NOMO-1 treated with DMSO at 0.1 percent for 48 hours (cell line): ENCODE measurements at regions not wholly inside any gene's neighbourhood (a gene's known extent, or its start where the extent isn't known, plus 50 kb on each side); places are given as distances from the start of the nearest gene placed in this dataset.
A peak's percentile ranks its signal among the peaks of the same experiment; 100 is the strongest.

Experiments
- DNase-seq: peaks from one replicate; lab custom pipeline; 2025; ENCODE audit not compliant: unreplicated experiment; lab: John Stamatoyannopoulos, UW

DNA sequence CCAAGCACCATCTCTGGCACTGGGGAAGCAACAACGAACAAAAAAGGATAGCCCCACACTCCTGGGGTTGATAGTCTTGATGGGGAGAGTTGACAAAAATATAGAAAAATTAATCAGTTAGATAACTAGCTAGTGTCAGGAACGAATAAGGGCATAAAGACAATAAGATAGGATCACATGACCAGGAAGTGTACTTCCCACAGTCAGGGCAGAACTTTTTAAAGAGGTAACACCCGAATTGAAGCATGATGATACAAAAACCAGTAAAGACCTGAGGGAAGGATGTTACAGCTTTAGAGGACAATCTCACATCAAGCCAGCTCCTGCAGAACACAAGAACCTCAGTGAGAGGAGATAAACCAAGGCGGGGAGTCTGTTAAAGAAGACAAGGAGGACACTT, 295.4 kb upstream of the CRIM1 start:
- DNase-seq, result no peak

- peak; percentile 80 for DNase-seq
These were observed 295.9 kb upstream of the CRIM1 start for GRCh38 chr2:36059691-36060090.

- DNase-seq, result no peak
These were observed 296.6 kb upstream of the CRIM1 start for GRCh38 chr2:36058953-36059352.

DNA sequence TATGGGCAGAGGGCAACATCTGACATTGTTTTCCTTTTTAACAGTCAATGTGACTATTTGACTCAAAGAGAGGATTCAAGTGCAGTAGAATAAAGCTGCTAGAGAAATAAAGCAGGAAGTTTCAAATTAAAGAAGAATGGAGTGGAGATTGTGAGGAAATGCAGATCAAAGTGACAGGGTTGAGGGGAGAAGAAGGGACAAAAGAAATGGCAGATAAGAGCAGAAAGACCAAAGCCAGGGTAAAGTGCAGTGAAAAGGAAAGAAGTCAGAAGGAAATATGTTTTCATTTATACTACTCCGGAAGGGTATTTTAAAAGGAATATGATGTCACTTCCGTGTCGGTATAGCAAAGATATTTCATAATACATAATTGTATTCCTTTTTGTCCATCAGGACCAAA, 297.5 kb upstream of the CRIM1 start:
- DNase-seq, result no peak

- no peak for DNase-seq
These were observed 302.8 kb upstream of the CRIM1 start for GRCh38 chr2:36052819-36053218.

DNA sequence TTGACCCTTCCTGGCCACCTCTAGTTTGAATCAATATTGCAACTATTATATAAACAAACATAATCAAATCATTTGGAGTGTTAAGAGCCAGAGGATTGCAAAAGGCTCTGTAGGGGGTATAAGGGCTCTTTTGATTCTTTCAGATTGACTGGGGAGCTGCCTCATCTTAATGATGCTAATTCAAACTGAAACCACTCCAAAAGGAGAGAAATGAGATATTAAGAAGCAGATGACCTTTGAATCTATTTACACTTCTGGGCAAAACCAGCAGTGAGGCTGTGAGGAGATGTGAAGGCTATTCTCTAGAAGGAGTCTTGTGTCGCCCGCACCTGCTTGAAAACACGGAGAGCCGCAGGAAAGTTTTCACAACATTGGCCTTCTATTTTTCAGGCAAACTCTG, 311.2 kb upstream of the CRIM1 start:
- no peak for DNase-seq

DNA sequence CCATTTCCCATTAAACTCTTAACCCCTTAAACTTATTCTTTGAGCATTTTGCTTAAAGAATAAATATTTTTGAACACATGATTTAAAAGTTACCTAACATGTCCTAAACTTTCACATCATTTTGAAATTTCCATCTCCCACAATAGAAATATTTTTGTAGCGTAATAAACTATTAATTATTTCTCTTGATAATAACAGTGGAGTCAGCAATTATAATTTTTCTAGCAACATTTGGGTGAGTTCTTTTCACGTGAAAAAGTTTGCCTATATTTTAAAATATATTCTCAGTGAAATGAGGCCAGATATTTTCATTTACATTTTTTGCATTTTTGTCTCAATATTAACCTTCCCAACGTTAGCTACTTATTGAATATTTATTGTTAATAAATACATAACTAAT, 320.4 kb upstream of the CRIM1 start:
- no peak for DNase-seq

- DNase-seq, result no peak
These were observed 323.5 kb upstream of the CRIM1 start for GRCh38 chr2:36032046-36032445.

GRCh38 chr2:36031471-36031870, 324.1 kb upstream of the CRIM1 start:
- DNase-seq, result no peak

DNA sequence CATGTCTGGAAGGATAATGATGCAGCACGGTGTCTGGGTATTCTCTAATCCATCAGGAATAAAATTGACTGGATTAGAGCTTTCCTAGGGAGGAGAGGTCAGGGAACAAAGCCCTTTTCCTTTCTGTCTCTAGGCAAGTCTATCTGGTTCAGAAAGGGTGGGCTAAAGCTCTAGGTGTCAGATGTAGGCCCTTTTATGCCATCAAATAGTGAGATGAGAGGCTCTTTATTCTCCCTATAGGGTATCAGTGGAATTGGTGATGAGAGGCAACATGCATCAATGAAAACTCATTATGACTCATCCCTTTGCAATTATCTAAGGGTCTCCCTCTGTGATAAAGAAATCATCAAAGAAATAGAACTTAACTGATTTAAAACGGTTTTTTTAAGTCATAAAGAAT, 328.0 kb upstream of the CRIM1 start:
- no peak for DNase-seq

DNA sequence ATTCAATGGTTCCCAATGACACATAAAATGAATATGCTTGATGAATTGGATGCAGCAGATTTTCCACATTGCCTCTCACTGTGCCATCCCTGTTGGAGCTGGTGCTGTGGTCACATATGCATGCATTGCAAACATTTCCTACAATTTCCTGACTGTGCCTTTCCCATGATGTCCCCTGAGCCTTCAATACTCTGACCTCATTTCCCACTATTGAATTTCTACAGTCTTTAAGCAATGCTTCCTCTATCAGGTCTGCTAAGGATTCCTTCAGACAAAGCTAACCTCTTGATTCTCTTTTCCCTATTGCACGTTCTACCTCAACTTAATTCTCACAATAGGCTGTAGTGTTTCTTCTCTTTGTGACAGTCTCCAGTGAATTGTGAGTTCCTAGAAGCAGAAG, 342.5 kb upstream of the CRIM1 start:
- DNase-seq, result no peak

GRCh38 chr2:36006444-36006843, 349.1 kb upstream of the CRIM1 start:
- DNase-seq, result no peak

- DNase-seq, result no peak
These were observed 352.6 kb upstream of the CRIM1 start for GRCh38 chr2:36002941-36003340.

DNA sequence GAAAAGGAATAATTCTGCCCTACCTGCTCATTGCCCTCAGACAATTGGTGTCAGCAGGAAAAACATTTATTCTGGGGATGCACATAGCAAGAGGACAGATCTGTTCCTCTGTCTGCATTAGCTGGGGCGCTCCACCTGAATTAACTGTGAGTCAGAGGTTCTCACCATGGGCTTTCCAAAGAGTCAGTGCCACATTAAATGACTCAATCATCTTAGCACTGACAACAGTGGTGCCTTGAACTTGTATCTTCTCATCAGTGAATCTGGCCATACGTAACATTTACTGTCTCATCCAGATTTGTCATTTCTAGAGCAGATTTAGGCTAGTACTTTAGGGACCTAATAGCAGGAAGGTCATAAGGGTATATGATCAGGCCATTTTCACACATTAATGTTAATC, 358.1 kb upstream of the CRIM1 start:
- no peak for DNase-seq

DNA sequence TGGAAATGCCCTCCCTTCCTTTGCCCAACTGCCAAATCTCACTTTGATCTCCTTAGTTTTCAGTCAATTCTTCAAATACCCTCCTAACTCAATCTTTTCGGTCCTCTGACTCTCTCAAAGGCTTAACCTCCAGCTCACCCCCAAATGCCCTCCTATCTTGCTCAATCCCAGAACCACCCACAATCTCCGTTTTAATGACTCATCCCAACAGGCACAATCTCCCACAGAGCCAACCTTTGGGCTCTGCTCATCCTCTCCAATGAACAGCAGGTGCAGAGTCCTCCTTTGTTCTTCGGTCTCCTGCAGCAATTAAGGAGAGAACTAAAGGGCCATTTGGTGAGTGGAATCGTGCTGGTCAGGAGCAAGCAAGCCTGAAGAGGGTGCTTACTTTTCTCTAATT, 366.1 kb upstream of the CRIM1 start:
- DNase-seq, result no peak

- DNase-seq, result no peak
These were observed 366.5 kb upstream of the CRIM1 start for GRCh38 chr2:35989040-35989439.

- DNase-seq, result no peak
These were observed 368.7 kb upstream of the CRIM1 start for GRCh38 chr2:35986871-35987270.

DNA sequence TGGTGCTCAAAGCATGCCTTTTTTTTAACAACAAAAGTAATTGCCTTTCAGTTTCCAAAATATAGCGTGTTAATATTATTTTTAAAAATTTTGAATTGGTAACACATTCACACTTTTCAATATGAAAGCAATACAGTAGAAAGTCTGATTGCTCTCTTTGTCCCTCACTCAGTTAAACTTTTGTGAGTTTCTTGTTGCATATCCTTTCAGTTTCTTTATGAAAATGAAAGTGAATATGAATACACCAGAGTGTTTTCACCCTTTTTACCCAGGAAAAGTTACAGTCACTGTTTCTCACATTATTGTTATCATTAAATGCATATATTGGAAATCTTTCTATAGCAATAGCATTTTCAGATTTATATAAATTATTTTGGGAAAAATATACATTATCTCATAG, 377.4 kb upstream of the CRIM1 start:
- DNase-seq, result no peak

DNA sequence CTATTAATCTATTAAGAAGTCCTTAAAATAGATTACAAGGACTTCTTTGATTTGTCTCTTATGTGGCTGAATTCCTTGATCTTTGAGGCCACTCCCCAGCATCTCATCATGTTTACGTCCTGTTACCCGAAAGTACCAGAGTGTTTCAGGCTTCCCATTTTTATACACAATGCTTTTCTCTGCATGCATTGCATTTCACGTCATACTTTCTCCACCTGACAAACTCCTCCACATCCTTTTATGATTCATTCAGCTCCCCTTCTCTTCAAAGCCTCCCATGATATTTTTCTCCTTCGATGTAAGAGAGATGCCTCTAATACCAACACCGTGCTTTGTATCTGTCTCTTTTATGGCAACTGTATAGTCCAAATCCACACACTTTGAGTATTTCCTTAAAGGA, 379.0 kb upstream of the CRIM1 start:
- no peak for DNase-seq

DNA sequence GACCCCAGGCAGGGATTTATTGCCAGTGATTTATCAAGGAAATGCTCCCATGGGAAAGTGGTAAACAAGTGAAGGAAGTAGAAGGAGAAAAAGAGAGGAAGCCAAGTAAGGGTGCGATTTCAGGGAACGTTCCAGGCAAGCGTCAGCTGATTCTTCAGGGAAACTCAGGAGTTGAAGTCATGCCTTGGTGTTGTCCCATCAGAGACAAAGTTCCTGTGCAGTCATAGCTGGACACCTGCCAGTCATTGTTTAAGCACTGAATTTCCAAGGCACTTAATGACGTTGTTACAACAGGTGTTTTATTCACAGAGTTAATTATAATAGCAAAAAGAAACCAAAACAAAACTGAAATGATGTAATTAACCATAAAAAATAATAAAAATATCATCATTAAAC, 381.8 kb upstream of the CRIM1 start:
- no peak for DNase-seq

GRCh38 chr2:35973132-35973736, 382.3 kb upstream of the CRIM1 start:
- DNase-seq, result no peak

- DNase-seq, result no peak
These were observed 391.8 kb upstream of the CRIM1 start for GRCh38 chr2:35963824-35964223.

- DNase-seq, result no peak
These were observed 392.2 kb upstream of the CRIM1 start for GRCh38 chr2:35963357-35963756.
